Brain microvascular endothelial cell (primary cell): ENCODE measurements at regions not wholly inside any gene's neighbourhood (a gene's known extent, or its start where the extent isn't known, plus 50 kb on each side); places are given as distances from the start of the nearest gene placed in this dataset.

Experiments
- DNase-seq: peaks from one replicate; pipeline ENCODE4 v3.0.0-alpha.2; 2020
- H3K27ac ChIP-seq: fragments of 250-450 bp; sonication (Bioruptor Pico); 2 replicates; pipeline ENCODE4 v1.5.1; 2020; ENCODE audit warnings: mild to moderate bottlenecking, moderate library complexity
- H3K27me3 ChIP-seq: fragments of 250-450 bp; sonication (Bioruptor Pico); replicated peaks from 2 replicates; pipeline ENCODE4 v1.5.1; 2020; ENCODE audit warnings: mild to moderate bottlenecking
- H3K36me3 ChIP-seq: fragments of 250-450 bp; sonication (Bioruptor Pico); replicated peaks from 2 replicates; pipeline ENCODE4 v1.5.1; 2020; ENCODE audit warnings: mild to moderate bottlenecking
- H3K4me3 ChIP-seq: 2 replicates; pipeline ENCODE4 v1.5.1; 2011; ENCODE audit warnings: low read depth, mild to moderate bottlenecking, control low read depth, low read length, moderate library complexity
- CTCF ChIP-seq: IDR thresholded peaks from 2 replicates; pipeline ENCODE4 v1.5.1; 2011; ENCODE audit warnings: low read depth, mild to moderate bottlenecking, moderate library complexity, low read length, control low read depth, inconsistent platforms; ENCODE audit errors: missing control alignments
- in situ Hi-C: cut with HindIII; loops from 2 replicates; pipeline ENCODE4 v1.10.0; 2017; ENCODE audit warnings: low sequenced_read_pairs, low pct_ligation_motif_present

- no peak for DNase-seq
- H3K36me3 ChIP-seq: no peaks in the 10 kb centered on the region
- H3K27me3 ChIP-seq: no peaks in the 10 kb centered on the region
- H3K4me3 ChIP-seq: no peak overlapping the region
- TF ChIP-seq CTCF: no peak
- H3K27ac ChIP-seq: no peak overlapping the region
- in situ Hi-C loops: no loop called here
These were observed 446.9 kb upstream of the DPPA4 start for GRCh38 chr3:109784285-109784684.

- H3K4me3 ChIP-seq: no peak overlapping the region
- no peak for TF ChIP-seq CTCF
- H3K27ac ChIP-seq: no peak overlapping the region
- no peaks in the 10 kb centered on the region for H3K27me3 ChIP-seq
- in situ Hi-C loops: no loop called here
- no peaks in the 10 kb centered on the region for H3K36me3 ChIP-seq
- no peak for DNase-seq
These were observed 447.7 kb upstream of the DPPA4 start for GRCh38 chr3:109784852-109785631.

- no peaks in the 10 kb centered on the region for H3K27me3 ChIP-seq
- no peaks in the 10 kb centered on the region for H3K36me3 ChIP-seq
- no peak overlapping the region for H3K4me3 ChIP-seq
- no peak for DNase-seq
- no peak overlapping the region for H3K27ac ChIP-seq
- peak; percentile 56 for TF ChIP-seq CTCF
- in situ Hi-C loops: no loop called here
These were observed 465.9 kb upstream of the DPPA4 start for GRCh38 chr3:109803274-109803673.

GRCh38 chr3:109804697-109805096 is 467.4 kb upstream of the DPPA4 start:
- H3K27me3 ChIP-seq: no peaks in the 10 kb centered on the region
- H3K36me3 ChIP-seq: no peaks in the 10 kb centered on the region
- no peak overlapping the region for H3K4me3 ChIP-seq
- TF ChIP-seq CTCF: no peak
- in situ Hi-C loops: no loop called here
- DNase-seq: no peak
- no peak overlapping the region for H3K27ac ChIP-seq

GRCh38 chr3:109806929-109807328 is 469.6 kb upstream of the DPPA4 start:
- Histone ChIP-seq H3K4me3 (no peak overlapping the region), H3K36me3 (no peaks in the 10 kb centered on the region), H3K27me3 (no peaks in the 10 kb centered on the region), H3K27ac (no peak overlapping the region)
- in situ Hi-C loops: no loop called here
- DNase-seq: peak; percentile 58
- no peak for TF ChIP-seq CTCF

- H3K27ac ChIP-seq: no peak overlapping the region
- no peaks in the 10 kb centered on the region for H3K36me3 ChIP-seq
- H3K4me3 ChIP-seq: no peak overlapping the region
- in situ Hi-C loops: no loop called here
- no peak for TF ChIP-seq CTCF
- no peaks in the 10 kb centered on the region for H3K27me3 ChIP-seq
- DNase-seq: no peak
These were observed 472.2 kb upstream of the DPPA4 start for GRCh38 chr3:109809513-109809912.
